H9 (cell line): ENCODE measurements at regions not wholly inside any gene's neighbourhood (a gene's known extent, or its start where the extent isn't known, plus 50 kb on each side); places are given as distances from the start of the nearest gene placed in this dataset.

Experiments used
- DNase-seq: peaks from one replicate; pipeline ENCODE4 v3.0.0-alpha.2; 2017
- H2AFZ ChIP-seq: one replicate; pipeline ENCODE4 v1.6.1; 2013; ENCODE audit warnings: mild to moderate bottlenecking, low read length, control low read depth, moderate library complexity
- H2AK5ac ChIP-seq: 2 replicates; pipeline ENCODE4 v1.6.1; 2013; ENCODE audit warnings: low read length, control low read depth, mixed read lengths; ENCODE audit not compliant: insufficient read length
- H2BK120ac ChIP-seq: one replicate; pipeline ENCODE4 v1.6.1; 2013; ENCODE audit warnings: low read depth, mild to moderate bottlenecking, low read length, control low read depth, inconsistent platforms; ENCODE audit not compliant: poor library complexity, severe bottlenecking
- H2BK12ac ChIP-seq: 2 replicates; pipeline ENCODE4 v1.6.1; 2013; ENCODE audit warnings: low read length, control low read depth, mixed read lengths, low read depth; ENCODE audit not compliant: insufficient read length
- H2BK15ac ChIP-seq: 2 replicates; pipeline ENCODE4 v1.6.1; 2013; ENCODE audit warnings: low read depth, low read length, control low read depth
- H2BK20ac ChIP-seq: one replicate; pipeline ENCODE4 v1.6.1; 2013; ENCODE audit warnings: low read depth, mild to moderate bottlenecking, low read length, control low read depth, inconsistent platforms; ENCODE audit not compliant: poor library complexity, severe bottlenecking
- H2BK5ac ChIP-seq: 2 replicates; pipeline ENCODE4 v1.6.1; 2013; ENCODE audit warnings: low read length, control low read depth, mixed read lengths; ENCODE audit not compliant: insufficient read length
- H3K14ac ChIP-seq: 2 replicates; pipeline ENCODE4 v1.6.1; 2013; ENCODE audit warnings: low read length, control low read depth; ENCODE audit not compliant: insufficient read depth
- H3K18ac ChIP-seq: 2 replicates; pipeline ENCODE4 v1.6.1; 2013; ENCODE audit warnings: low read depth, mild to moderate bottlenecking, mixed read lengths, low read length, control low read depth; ENCODE audit not compliant: insufficient read length
- H3K23ac ChIP-seq: 2 replicates; pipeline ENCODE4 v1.6.1; 2013; ENCODE audit warnings: low read length, control low read depth, mixed read lengths, low read depth; ENCODE audit not compliant: insufficient read length
- H3K23me2 ChIP-seq: 2 replicates; pipeline ENCODE4 v1.6.1; 2013; ENCODE audit warnings: low read depth, mild to moderate bottlenecking, mixed read lengths, low read length, control low read depth; ENCODE audit not compliant: insufficient read length, poor library complexity, severe bottlenecking
- H3K27ac ChIP-seq: 2 replicates; pipeline ENCODE4 v1.5.1; 2013; ENCODE audit warnings: low read length, control low read depth, mixed read lengths, low read depth; ENCODE audit not compliant: insufficient read length
- H3K27me3 ChIP-seq: 2 replicates; pipeline ENCODE4 v1.6.1; 2013; ENCODE audit warnings: low read length, control low read depth, inconsistent platforms; ENCODE audit not compliant: insufficient read depth
- H3K4ac ChIP-seq: 2 replicates; pipeline ENCODE4 v1.6.1; 2013; ENCODE audit warnings: low read depth, mild to moderate bottlenecking, control low read depth, inconsistent platforms, low read length, moderate library complexity
- H3K4me1 ChIP-seq: 2 replicates; pipeline ENCODE4 v1.6.1; 2013; ENCODE audit warnings: low read length, control low read depth, inconsistent platforms; ENCODE audit not compliant: insufficient read depth
- H3K4me2 ChIP-seq: 2 replicates; pipeline ENCODE4 v1.6.1; 2013; ENCODE audit warnings: low read length, control low read depth, mixed read lengths; ENCODE audit not compliant: insufficient read length, insufficient read depth
- H3K56ac ChIP-seq: 2 replicates; pipeline ENCODE4 v1.6.1; 2013; ENCODE audit warnings: low read depth, mild to moderate bottlenecking, mixed read lengths, low read length, control low read depth; ENCODE audit not compliant: insufficient read length
- H3K79me1 ChIP-seq: 2 replicates; pipeline ENCODE4 v1.6.1; 2013; ENCODE audit warnings: low read depth, mild to moderate bottlenecking, moderate library complexity, low read length, control low read depth, inconsistent platforms; ENCODE audit not compliant: insufficient read depth, poor library complexity, severe bottlenecking
- H3K79me2 ChIP-seq: 2 replicates; pipeline ENCODE4 v1.6.1; 2013; ENCODE audit warnings: low read length, control low read depth, inconsistent platforms; ENCODE audit not compliant: insufficient read depth
- H3K9ac ChIP-seq: 2 replicates; pipeline ENCODE4 v1.6.1; 2013; ENCODE audit warnings: low read length, control low read depth, mixed read lengths; ENCODE audit not compliant: insufficient read length; ENCODE audit errors: extremely low read depth
- H3K9me3 ChIP-seq: one replicate; pipeline ENCODE4 v1.6.1; 2013; ENCODE audit warnings: low read depth, low read length, inconsistent platforms; ENCODE audit not compliant: control insufficient read depth
- H3T11ph ChIP-seq: one replicate; pipeline ENCODE4 v1.6.1; 2013; ENCODE audit warnings: mild to moderate bottlenecking, low read length, control low read depth, inconsistent platforms
- H4K20me1 ChIP-seq: one replicate; pipeline ENCODE4 v1.6.1; 2013; ENCODE audit not compliant: control insufficient read depth, insufficient read length, insufficient read depth
- H4K5ac ChIP-seq: 2 replicates; pipeline ENCODE4 v1.6.1; 2013; ENCODE audit warnings: low read depth, mild to moderate bottlenecking, mixed read lengths, low read length, control low read depth; ENCODE audit not compliant: insufficient read length
- H4K8ac ChIP-seq: replicated peaks from 2 replicates; pipeline ENCODE4 v1.6.1; 2013; ENCODE audit warnings: low read length, control low read depth, mixed read lengths, low read depth; ENCODE audit not compliant: insufficient read length
- H4K91ac ChIP-seq: 2 replicates; pipeline ENCODE4 v1.6.1; 2013; ENCODE audit warnings: low read depth, mild to moderate bottlenecking, moderate library complexity, mixed read lengths, low read length, control low read depth; ENCODE audit not compliant: insufficient read length
- H3K27ac Mint-ChIP-seq, 3 experiments: 2 replicates in 2 of 3; 3 replicates in 1 of 3; pipeline ENCODE4 v1.8.0; 2020 to 2021; ENCODE audit warnings: mixed read lengths in 3 of 3, mild to moderate bottlenecking in 1 of 3, moderate library complexity in 1 of 3
- H3K27me3 Mint-ChIP-seq: 2 replicates; pipeline ENCODE4 v1.8.0; 2021; ENCODE audit warnings: low read depth, mild to moderate bottlenecking, moderate library complexity, mixed read lengths
- H3K36me3 Mint-ChIP-seq, 3 experiments: 2 replicates in 2 of 3; 3 replicates in 1 of 3; pipeline ENCODE4 v1.8.0; 2020 to 2021; ENCODE audit warnings: low read depth in 3 of 3, mixed read lengths in 3 of 3; ENCODE audit not compliant: insufficient read depth in 1 of 3
- H3K4me1 Mint-ChIP-seq, 2 experiments: 2 replicates each; pipeline ENCODE4 v1.8.0; 2020; ENCODE audit warnings: mixed read lengths in 2 of 2
- H3K4me3 Mint-ChIP-seq, 2 experiments: 2 replicates in 1 of 2; 3 replicates in 1 of 2; pipeline ENCODE4 v1.8.0; 2020 to 2021; ENCODE audit warnings: mild to moderate bottlenecking in 2 of 2, mixed read lengths in 2 of 2, moderate library complexity in 1 of 2
- H3K9me3 Mint-ChIP-seq, 2 experiments: 2 replicates in 1 of 2; 3 replicates in 1 of 2; pipeline ENCODE4 v1.8.0; 2020; ENCODE audit warnings: mild to moderate bottlenecking in 2 of 2, mixed read lengths in 2 of 2, moderate library complexity in 1 of 2
- CTCF ChIP-seq: fragments of 200-600 bp; sonication (generic); conservative IDR thresholded peaks from 3 replicates; pipeline ENCODE4 v1.8.0; 2021; ENCODE audit warnings: antibody characterized with exemption, mild to moderate bottlenecking
- WGBS: extraction: QIAGEN DNeasy Blood & Tissue Kit; methylation state at CpG from one replicate; pipeline ENCODE4 v1.1.7; 2013; ENCODE audit warnings: missing lambda C conversion rate, low lambda C conversion rate, mixed read lengths; ENCODE audit not compliant: insufficient read length; ENCODE audit errors: extremely low coverage; 5-methylcytosine and 5-hydroxymethylcytosine counted together

GRCh38 chr5:168147106-168147505 is 144.3 kb upstream of the WWC1 start:
- no peak overlapping the region for H3K14ac ChIP-seq
- H2BK120ac ChIP-seq = no peak overlapping the region
- no peak overlapping the region for H3K4me2 ChIP-seq
- H3K4ac ChIP-seq = no peak overlapping the region
- no peak overlapping the region for H3K18ac ChIP-seq
- no peaks in the 10 kb centered on the region for H3K9me3 ChIP-seq
- Mint-ChIP-seq H3K27me3 (peaks cover 4% of the 10 kb centered on the region), H3K4me1 (peaks cover 14 to 18% of the 10 kb centered on the region in 2 experiments), H3K4me3 (no peak overlapping the region), H3K36me3 (no peaks in the 10 kb centered on the region; a peak in 1 of 7 replicates), H3K9me3 (no peaks in the 10 kb centered on the region; a peak in 1 of 5 replicates), H3K27ac (no peak overlapping the region)
- no peak overlapping the region for H3K27ac ChIP-seq
- no CpG with 5 or more reads among the region's 8 CpGs for WGBS
- DNase-seq = no peak
- no peak overlapping the region for H4K5ac ChIP-seq
- H3K9ac ChIP-seq = no peak overlapping the region
- H2BK5ac ChIP-seq = no peak overlapping the region
- H2AFZ ChIP-seq = no peak overlapping the region
- no peaks in the 10 kb centered on the region for H4K20me1 ChIP-seq
- H3K4me1 ChIP-seq = no peaks in the 10 kb centered on the region
- H4K91ac ChIP-seq = no peak overlapping the region
- H3K79me1 ChIP-seq = no peaks in the 10 kb centered on the region
- no peak overlapping the region for H4K8ac ChIP-seq
- H2BK12ac ChIP-seq = no peak overlapping the region
- H3K79me2 ChIP-seq = no peaks in the 10 kb centered on the region
- no peak overlapping the region for H2BK15ac ChIP-seq
- no peaks in the 10 kb centered on the region for H3K23me2 ChIP-seq
- H3K23ac ChIP-seq = no peak overlapping the region
- H3T11ph ChIP-seq = no peak overlapping the region
- H3K56ac ChIP-seq = no peak overlapping the region
- no peak for TF ChIP-seq CTCF
- no peaks in the 10 kb centered on the region for H3K27me3 ChIP-seq
- H2BK20ac ChIP-seq = no peak overlapping the region
- no peak overlapping the region for H2AK5ac ChIP-seq
